HCT116 (cell line): ENCODE measurements at regions not wholly inside any gene's neighbourhood (a gene's known extent, or its start where the extent isn't known, plus 50 kb on each side); places are given as distances from the start of the nearest gene placed in this dataset.

Experiments used
- ATAC-seq: fragments of 200-7000 bp; cut with Tn5 transposase; 2 replicates; pipeline ENCODE4 v1.9.1; 2020; ENCODE audit warnings: mild to moderate bottlenecking, moderate library complexity
- BruUV-seq: library from RNA; stranded (reverse); fragments of 400-500 nt; replicated peaks from 2 replicates; lab custom pipeline; 2021; lab: Mats Ljungman, UMichigan
- CTCF ChIA-PET: fragments of 300-600 bp; sonication (Branson Sonifier 250); formaldehyde crosslinking; loops from one replicate; lab custom pipeline; 2021; ENCODE audit warnings: antibody characterized with exemption; lab: Charles Lee
- POLR2A ChIA-PET: fragments of 300-600, 350-600 bp; sonication (Branson Sonifier 250); formaldehyde crosslinking; loops from one replicate; lab custom pipeline; 2021; ENCODE audit warnings: antibody characterized with exemption; lab: Charles Lee
- RAD21 ChIA-PET, 2 experiments: fragments of 300-600 bp; sonication (Branson Sonifier 250); formaldehyde crosslinking; loops; one replicate each; lab custom pipeline; 2023; ENCODE audit warnings: low total read pairs in 2 of 2; ENCODE audit not compliant: uncharacterized antibody in 2 of 2, unreplicated experiment in 2 of 2, low non-redundant PET in 1 of 2; lab: Charles Lee
- DNase-seq: peaks from one replicate; pipeline ENCODE4 v3.0.0-alpha.2; 2010; ENCODE audit warnings: low read depth, low spot score
- H2AFZ ChIP-seq: fragments of 200-600 bp; shearing (Covaris generic), sonication (generic); 2 replicates; pipeline ENCODE4 v1.6.1; 2017; ENCODE audit warnings: low read depth, mixed run types, mixed read lengths, antibody characterized with exemption, low read length; ENCODE audit not compliant: poor library complexity, severe bottlenecking
- H3K27ac ChIP-seq: 2 replicates; pipeline ENCODE4 v1.5.1; 2012; ENCODE audit warnings: low read depth, low read length
- H3K27me3 ChIP-seq: fragments of 200-600 bp; sonication (generic); 2 replicates; pipeline ENCODE4 v1.6.1; 2016; ENCODE audit warnings: mixed run types, low read length, mixed read lengths; ENCODE audit not compliant: insufficient read depth
- H3K36me3 ChIP-seq, 2 experiments: fragments of 200-500 bp in 1 of 2; fragments of 200-600 bp in 1 of 2; sonication (Bioruptor generic) in 1 of 2; sonication (generic) in 1 of 2; 2 replicates each; pipeline versions ENCODE4 v1.5.1 to v1.6.1; 2014 to 2016; ENCODE audit warnings: low read length in 2 of 2, inconsistent platforms in 1 of 2, mixed read lengths in 1 of 2, mixed run types in 1 of 2; ENCODE audit not compliant: insufficient read depth in 2 of 2, control insufficient read depth in 1 of 2
- H3K4me1 ChIP-seq, 2 experiments: fragments of 200-600 bp in 1 of 2; sonication (generic) in 1 of 2; 2 replicates each; pipeline versions ENCODE4 v1.5.1 to v1.6.1; 2012 to 2017; ENCODE audit warnings: low read length in 2 of 2, inconsistent platforms in 1 of 2, mild to moderate bottlenecking in 1 of 2, mixed read lengths in 1 of 2, mixed run types in 1 of 2, moderate library complexity in 1 of 2; ENCODE audit not compliant: insufficient read depth in 2 of 2, control insufficient read depth in 1 of 2
- H3K4me2 ChIP-seq: fragments of 200-600 bp; sonication (generic); 2 replicates; pipeline ENCODE4 v1.6.1; 2017; ENCODE audit warnings: mixed run types, low read length, mixed read lengths
- H3K4me3 ChIP-seq, 2 experiments: fragments of 200-600 bp in 1 of 2; sonication (generic) in 1 of 2; replicated peaks in 1 of 2; 2 replicates each; pipeline ENCODE4 v1.5.1; 2011 to 2016; ENCODE audit warnings: low read length in 2 of 2, control low read depth in 1 of 2, low read depth in 1 of 2, mild to moderate bottlenecking in 1 of 2, mixed read lengths in 1 of 2, mixed run types in 1 of 2
- H3K79me2 ChIP-seq: fragments of 200-600 bp; sonication (generic); 2 replicates; pipeline ENCODE4 v1.6.1; 2017; ENCODE audit warnings: mild to moderate bottlenecking, mixed run types, low read length, moderate library complexity, mixed read lengths; ENCODE audit not compliant: insufficient read depth
- H3K9ac ChIP-seq: fragments of 200-600 bp; sonication (generic); 2 replicates; pipeline ENCODE4 v1.6.1; 2016; ENCODE audit warnings: low read length, mixed read lengths
- H3K9me2 ChIP-seq: fragments of 200-600 bp; sonication (generic), shearing (Covaris generic); 2 replicates; pipeline ENCODE4 v1.6.1; 2017; ENCODE audit warnings: mixed run types, mild to moderate bottlenecking, moderate library complexity; ENCODE audit not compliant: insufficient read depth
- H3K9me3 ChIP-seq, 2 experiments: fragments of 200-500 bp in 1 of 2; fragments of 200-600 bp in 1 of 2; sonication (Bioruptor generic) in 1 of 2; sonication (generic) in 1 of 2; 2 replicates each; pipeline ENCODE4 v1.6.1; 2014 to 2017; ENCODE audit warnings: low read length in 2 of 2, mixed read lengths in 2 of 2, inconsistent platforms in 1 of 2, low read depth in 1 of 2, mild to moderate bottlenecking in 1 of 2, mixed run types in 1 of 2, moderate library complexity in 1 of 2; ENCODE audit not compliant: control insufficient read depth in 1 of 2, insufficient read depth in 1 of 2
- H4K20me1 ChIP-seq: fragments of 200-600 bp; sonication (generic), shearing (Covaris generic); 2 replicates; pipeline ENCODE4 v1.6.1; 2017; ENCODE audit warnings: mixed run types, mild to moderate bottlenecking, moderate library complexity; ENCODE audit not compliant: insufficient read depth
- ATF3 ChIP-seq: IDR thresholded peaks from 2 replicates; pipeline ENCODE4 v1.6.1; 2012
- CBX3 ChIP-seq: IDR thresholded peaks from 2 replicates; pipeline ENCODE4 v1.6.1; 2012; ENCODE audit warnings: low read depth
- CEBPB ChIP-seq: IDR thresholded peaks from 2 replicates; pipeline ENCODE4 v1.6.1; 2012; ENCODE audit warnings: low read depth
- CTCF ChIP-seq, 3 experiments: fragments of 200-600 bp in 1 of 3; sonication (generic) in 1 of 3; IDR thresholded peaks in 2 of 3; conservative IDR thresholded peaks in 1 of 3; 2 replicates each; pipeline ENCODE4 v1.5.1; 2012 to 2017; ENCODE audit warnings: low read depth in 2 of 3, low read length in 2 of 3, antibody characterized with exemption in 1 of 3, borderline replicate concordance in 1 of 3, control low read depth in 1 of 3, mild to moderate bottlenecking in 1 of 3, mixed read lengths in 1 of 3, mixed run types in 1 of 3, moderate library complexity in 1 of 3; ENCODE audit not compliant: insufficient read depth in 1 of 3
- EZH2 ChIP-seq: fragments of 200-600 bp; sonication (generic); IDR thresholded peaks from 2 replicates; pipeline ENCODE4 v1.6.1; 2017; ENCODE audit warnings: antibody characterized with exemption, mixed run types
- EZH2phosphoT487 ChIP-seq: fragments of 200-600 bp; IDR thresholded peaks from 2 replicates; pipeline ENCODE4 v1.6.1; 2018; ENCODE audit warnings: antibody characterized with exemption, borderline replicate concordance
- MAX ChIP-seq: IDR thresholded peaks from 2 replicates; pipeline ENCODE4 v1.6.1; 2012
- POLR2A ChIP-seq: IDR thresholded peaks from 2 replicates; pipeline ENCODE4 v1.7.0; 2011; ENCODE audit warnings: borderline replicate concordance; ENCODE audit not compliant: insufficient read depth, insufficient read length; ENCODE audit errors: extremely low read depth
- POLR2AphosphoS5 ChIP-seq: IDR thresholded peaks from 2 replicates; pipeline ENCODE4 v1.6.1; 2011; ENCODE audit warnings: mild to moderate bottlenecking, low read depth, low read length, moderate library complexity
- REST ChIP-seq: IDR thresholded peaks from 2 replicates; pipeline ENCODE4 v1.6.1; 2012; ENCODE audit warnings: low read depth
- SIN3A ChIP-seq: IDR thresholded peaks from 2 replicates; pipeline ENCODE4 v1.6.1; 2012; ENCODE audit warnings: low read depth
- SRF ChIP-seq: IDR thresholded peaks from 2 replicates; pipeline ENCODE4 v1.6.1; 2012; ENCODE audit warnings: low read depth
- ZFX ChIP-seq: fragments of 450-650 bp; IDR thresholded peaks from 2 replicates; pipeline ENCODE4 v1.6.1; 2017
- intact Hi-C: fragments of 100-400 bp; cut with micrococcal nuclease; formaldehyde crosslinking; loops from 2 replicates; pipeline ENCODE4 v1.10.0; 2022

- POLR2A ChIA-PET = no interaction called here
- H3K9me3 ChIP-seq = no peaks in the 10 kb centered on the region
- H3K27ac ChIP-seq = no peak overlapping the region
- CTCF ChIA-PET = no interaction called here
- RAD21 ChIA-PET = no interaction called here
- no peaks in the 10 kb centered on the region for H3K79me2 ChIP-seq
- H3K27me3 ChIP-seq = no peaks in the 10 kb centered on the region
- no TSS peak for BruUV-seq
- no peaks in the 10 kb centered on the region for H4K20me1 ChIP-seq
- ATAC-seq (no peak), DNase-seq (no peak)
- no peaks in the 10 kb centered on the region for H3K9me2 ChIP-seq
- TF ChIP-seq ZFX (peak; percentile 27; the same call in 1 of the 2 replicates), POLR2AphosphoS5 (no peak)
- no peaks in the 10 kb centered on the region for H3K36me3 ChIP-seq
- H3K4me2 ChIP-seq = no peak overlapping the region
- H3K9ac ChIP-seq = no peak overlapping the region
- no peak overlapping the region for H2AFZ ChIP-seq
- intact Hi-C loops = no loop called here
- H3K4me3 ChIP-seq = no peak overlapping the region
- H3K4me1 ChIP-seq = peaks cover 0 to 44% of the 10 kb centered on the region in 2 experiments; a peak in 2 of 4 replicates
Observed at GRCh38 chr5:115453391-115454095, 91.0 kb downstream of the FEM1C start.

- ATAC-seq (no peak), DNase-seq (no peak)
- Histone ChIP-seq H4K20me1 (no peaks in the 10 kb centered on the region), H3K36me3 (no peaks in the 10 kb centered on the region), H3K27me3 (no peaks in the 10 kb centered on the region), H3K4me2 (no peak overlapping the region), H3K4me1 (peaks cover 0 to 36% of the 10 kb centered on the region in 2 experiments; a peak in 2 of 4 replicates), H3K27ac (no peak overlapping the region), H3K79me2 (no peaks in the 10 kb centered on the region), H3K9me2 (no peaks in the 10 kb centered on the region), H2AFZ (no peak overlapping the region), H3K4me3 (no peak overlapping the region), H3K9ac (no peak overlapping the region), H3K9me3 (no peaks in the 10 kb centered on the region)
- intact Hi-C loops = no loop called here
- POLR2A ChIA-PET = no interaction called here
- BruUV-seq = no TSS peak
- RAD21 ChIA-PET = no interaction called here
- CTCF ChIA-PET = no interaction called here
- no peak for TF ChIP-seq POLR2AphosphoS5
- TF ChIP-seq CBX3 = no peak
- no peak for TF ChIP-seq ATF3
- no peak for TF ChIP-seq CTCF (IDR thresholded peaks at IDR 0.05 in 2 of 3, conservative IDR thresholded peaks at IDR 0.05 in 1 of 3; ENCODE audit: borderline replicate concordance in 1 of 3, insufficient read depth in 1 of 3, low read depth in 2 of 3, low read length in 2 of 3)
- no peak for TF ChIP-seq CEBPB
- no peak for TF ChIP-seq SIN3A
- no peak for TF ChIP-seq MAX
- no peak for TF ChIP-seq REST
- TF ChIP-seq SRF = no peak
- no peak for TF ChIP-seq POLR2A
- no peak for TF ChIP-seq EZH2phosphoT487
- no peak for TF ChIP-seq EZH2
- TF ChIP-seq ZFX = no peak
Observed at GRCh38 chr5:115452536-115453235, 91.9 kb downstream of the FEM1C start.
